SK-N-SH (cell line): ENCODE measurements at regions not wholly inside any gene's neighbourhood (a gene's known extent, or its start where the extent isn't known, plus 50 kb on each side); places are given as distances from the start of the nearest gene placed in this dataset.

ENCODE experiments used
- GABPA ChIP-seq: IDR thresholded peaks from 2 replicates; pipeline ENCODE4 v1.4.0; 2012; ENCODE audit warnings: low read depth, mild to moderate bottlenecking
- TF ChIP-seq, protein P1 (sequence below): fragments of 200-600 bp; sonication (generic); IDR thresholded peaks from 2 replicates; pipeline ENCODE4 v1.6.1; 2017; ENCODE audit warnings: antibody characterized with exemption, mild to moderate bottlenecking, moderate library complexity

GRCh38 chrX:144259054-144259453 is 375.2 kb downstream of the UBE2NL start:
- TF ChIP-seq, protein P1, sequence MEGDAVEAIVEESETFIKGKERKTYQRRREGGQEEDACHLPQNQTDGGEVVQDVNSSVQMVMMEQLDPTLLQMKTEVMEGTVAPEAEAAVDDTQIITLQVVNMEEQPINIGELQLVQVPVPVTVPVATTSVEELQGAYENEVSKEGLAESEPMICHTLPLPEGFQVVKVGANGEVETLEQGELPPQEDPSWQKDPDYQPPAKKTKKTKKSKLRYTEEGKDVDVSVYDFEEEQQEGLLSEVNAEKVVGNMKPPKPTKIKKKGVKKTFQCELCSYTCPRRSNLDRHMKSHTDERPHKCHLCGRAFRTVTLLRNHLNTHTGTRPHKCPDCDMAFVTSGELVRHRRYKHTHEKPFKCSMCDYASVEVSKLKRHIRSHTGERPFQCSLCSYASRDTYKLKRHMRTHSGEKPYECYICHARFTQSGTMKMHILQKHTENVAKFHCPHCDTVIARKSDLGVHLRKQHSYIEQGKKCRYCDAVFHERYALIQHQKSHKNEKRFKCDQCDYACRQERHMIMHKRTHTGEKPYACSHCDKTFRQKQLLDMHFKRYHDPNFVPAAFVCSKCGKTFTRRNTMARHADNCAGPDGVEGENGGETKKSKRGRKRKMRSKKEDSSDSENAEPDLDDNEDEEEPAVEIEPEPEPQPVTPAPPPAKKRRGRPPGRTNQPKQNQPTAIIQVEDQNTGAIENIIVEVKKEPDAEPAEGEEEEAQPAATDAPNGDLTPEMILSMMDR: no peak
- TF ChIP-seq GABPA: no peak
